Osteoblast (primary cell): ENCODE measurements at regions not wholly inside any gene's neighbourhood (a gene's known extent, or its start where the extent isn't known, plus 50 kb on each side); places are given as distances from the start of the nearest gene placed in this dataset.

Source experiments
- DNase-seq: peaks from one replicate; pipeline ENCODE4 v3.0.0; 2011; ENCODE audit warnings: low spot score, mixed read lengths; ENCODE audit not compliant: insufficient read length; ENCODE audit errors: missing footprints
- H2AFZ ChIP-seq: 2 replicates; pipeline ENCODE4 v1.6.0; 2011; ENCODE audit warnings: mild to moderate bottlenecking, low read length
- H3K27ac ChIP-seq: 2 replicates; pipeline ENCODE4 v1.5.1; 2011; ENCODE audit warnings: mild to moderate bottlenecking, low read depth, low read length, moderate library complexity
- H3K27me3 ChIP-seq: 2 replicates; pipeline ENCODE4 v1.6.0; 2012; ENCODE audit warnings: mild to moderate bottlenecking, control low read depth, inconsistent platforms, low read length, moderate library complexity; ENCODE audit not compliant: insufficient read depth
- H3K36me3 ChIP-seq: 2 replicates; pipeline ENCODE4 v1.5.1; 2011; ENCODE audit warnings: mild to moderate bottlenecking, low read length, control low read depth, moderate library complexity; ENCODE audit not compliant: insufficient read depth
- H3K4me1 ChIP-seq: 2 replicates; pipeline ENCODE4 v1.5.1; 2011; ENCODE audit warnings: mild to moderate bottlenecking, low read length, control low read depth, moderate library complexity; ENCODE audit not compliant: insufficient read depth
- H3K4me2 ChIP-seq: 2 replicates; pipeline ENCODE4 v1.6.0; 2011; ENCODE audit warnings: mild to moderate bottlenecking, low read length; ENCODE audit not compliant: insufficient read depth
- H3K4me3 ChIP-seq: fragments of 200-600 bp; sonication (generic); 3 replicates; pipeline ENCODE4 v1.5.1; 2012; ENCODE audit warnings: mild to moderate bottlenecking, low read length, inconsistent platforms; ENCODE audit not compliant: insufficient read depth
- H3K79me2 ChIP-seq: 2 replicates; pipeline ENCODE4 v1.6.0; 2012; ENCODE audit warnings: mild to moderate bottlenecking, low read length, control low read depth, inconsistent platforms; ENCODE audit not compliant: insufficient read depth
- H3K9me3 ChIP-seq: 2 replicates; pipeline ENCODE4 v1.5.1; 2011; ENCODE audit warnings: low read depth, low read length, control low read depth
- H4K20me1 ChIP-seq: 2 replicates; pipeline ENCODE4 v1.6.0; 2012; ENCODE audit warnings: mild to moderate bottlenecking, low read length, control low read depth; ENCODE audit not compliant: insufficient read depth
- CTCF ChIP-seq: IDR thresholded peaks from 2 replicates; pipeline ENCODE4 v1.5.1; 2011; ENCODE audit warnings: mild to moderate bottlenecking, low read depth, low read length, moderate library complexity; ENCODE audit errors: extremely low read depth

GRCh38 chr2:175872721-175873120 lies 129.3 kb downstream of the LNPK start:
- H3K4me2 ChIP-seq: no peak overlapping the region
- H3K79me2 ChIP-seq: no peaks in the 10 kb centered on the region
- H3K27ac ChIP-seq: no peak overlapping the region
- no peak overlapping the region for H3K4me3 ChIP-seq
- peaks cover 3% of the 10 kb centered on the region for H3K4me1 ChIP-seq
- no peak overlapping the region for H2AFZ ChIP-seq
- no peak for TF ChIP-seq CTCF
- no peaks in the 10 kb centered on the region for H3K36me3 ChIP-seq
- H4K20me1 ChIP-seq: no peaks in the 10 kb centered on the region
- no peaks in the 10 kb centered on the region for H3K27me3 ChIP-seq
- H3K9me3 ChIP-seq: no peaks in the 10 kb centered on the region
- DNase-seq: no peak

GRCh38 chr2:175872005-175872348 lies 130.1 kb downstream of the LNPK start:
- TF ChIP-seq CTCF: no peak
- Histone ChIP-seq H3K4me1 (peaks cover 3% of the 10 kb centered on the region), H3K4me2 (no peak overlapping the region), H3K4me3 (no peak overlapping the region), H3K79me2 (no peaks in the 10 kb centered on the region), H4K20me1 (no peaks in the 10 kb centered on the region), H2AFZ (no peak overlapping the region), H3K36me3 (no peaks in the 10 kb centered on the region), H3K27me3 (no peaks in the 10 kb centered on the region), H3K9me3 (no peaks in the 10 kb centered on the region), H3K27ac (no peak overlapping the region)
- DNase-seq: no peak

GRCh38 chr2:175871331-175872004 lies 130.6 kb downstream of the LNPK start:
- H3K4me3 ChIP-seq: no peak overlapping the region
- H3K4me2 ChIP-seq: no peak overlapping the region
- TF ChIP-seq CTCF: no peak
- peaks cover 3% of the 10 kb centered on the region for H3K4me1 ChIP-seq
- no peaks in the 10 kb centered on the region for H3K36me3 ChIP-seq
- no peak overlapping the region for H2AFZ ChIP-seq
- H3K27ac ChIP-seq: no peak overlapping the region
- no peaks in the 10 kb centered on the region for H3K9me3 ChIP-seq
- H4K20me1 ChIP-seq: no peaks in the 10 kb centered on the region
- H3K27me3 ChIP-seq: no peaks in the 10 kb centered on the region
- H3K79me2 ChIP-seq: no peaks in the 10 kb centered on the region
- peak; percentile 53 for DNase-seq

DNA sequence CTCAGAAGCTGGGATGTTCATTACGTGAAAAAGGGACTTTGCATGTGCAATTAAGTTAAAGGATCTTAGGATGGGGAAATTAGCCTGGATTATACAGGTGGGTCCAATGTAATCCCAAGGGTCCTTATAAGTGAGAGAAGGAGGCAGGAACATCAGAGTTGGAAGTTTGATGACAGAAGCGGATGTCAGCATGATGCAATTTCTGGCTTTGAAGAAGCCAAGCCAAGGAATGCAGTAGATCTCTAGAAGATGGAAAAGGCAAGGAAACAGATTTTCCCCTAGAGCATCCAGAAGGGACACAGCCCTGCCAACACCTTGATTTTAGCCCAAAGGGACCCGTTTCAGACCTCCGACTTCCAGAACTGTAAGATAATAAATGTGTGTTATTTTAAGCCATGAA lies 136.4 kb downstream of the LNPK start:
- Histone ChIP-seq H3K79me2 (no peaks in the 10 kb centered on the region), H3K27me3 (no peaks in the 10 kb centered on the region), H4K20me1 (no peaks in the 10 kb centered on the region), H3K4me2 (no peak overlapping the region), H3K9me3 (no peaks in the 10 kb centered on the region), H3K4me3 (no peak overlapping the region), H2AFZ (no peak overlapping the region), H3K4me1 (no peaks in the 10 kb centered on the region), H3K27ac (no peak overlapping the region), H3K36me3 (no peaks in the 10 kb centered on the region)
- TF ChIP-seq CTCF: no peak
- no peak for DNase-seq
